HL-60 (cell line): ENCODE measurements at regions not wholly inside any gene's neighbourhood (a gene's known extent, or its start where the extent isn't known, plus 50 kb on each side); places are given as distances from the start of the nearest gene placed in this dataset.

Experiments
- DNase-seq, 2 experiments: peaks; one replicate each; pipeline ENCODE4 v3.0.0-alpha.2; 2010 to 2020; ENCODE audit warnings: low read depth in 1 of 2, low spot score in 1 of 2
- H3K27ac ChIP-seq: fragments of 250-450 bp; sonication (Bioruptor Pico); replicated peaks from 2 replicates; pipeline ENCODE4 v1.5.1; 2020; ENCODE audit warnings: mild to moderate bottlenecking, moderate library complexity
- H3K27me3 ChIP-seq: fragments of 250-450 bp; sonication (Bioruptor Pico); 2 replicates; pipeline ENCODE4 v1.5.1; 2021; ENCODE audit warnings: mild to moderate bottlenecking, moderate library complexity; ENCODE audit not compliant: insufficient read depth, poor library complexity, severe bottlenecking
- H3K4me3 ChIP-seq: replicated peaks from 2 replicates; pipeline ENCODE4 v1.5.1; 2011; ENCODE audit warnings: mild to moderate bottlenecking, control low read depth, low read length; ENCODE audit not compliant: insufficient read depth
- CTCF ChIP-seq: IDR thresholded peaks from one replicate; pipeline ENCODE4 v1.5.1; 2011; ENCODE audit warnings: low read length, control low read depth, inconsistent platforms; ENCODE audit not compliant: insufficient read depth
- GABPA ChIP-seq: IDR thresholded peaks from 2 replicates; pipeline ENCODE4 v1.6.1; 2012; ENCODE audit warnings: low read depth
- POLR2AphosphoS5 ChIP-seq: IDR thresholded peaks from 2 replicates; pipeline ENCODE4 v1.6.1; 2012; ENCODE audit warnings: low read depth
- REST ChIP-seq: IDR thresholded peaks from 2 replicates; pipeline ENCODE4 v1.6.1; 2012; ENCODE audit warnings: low read depth; ENCODE audit not compliant: insufficient replicate concordance
- SPI1 ChIP-seq: IDR thresholded peaks from 2 replicates; pipeline ENCODE4 v1.6.1; 2012; ENCODE audit warnings: low read depth, mild to moderate bottlenecking, borderline replicate concordance

GRCh38 chrX:75673468-75673867 is 111.6 kb downstream of the MAGEE2 start:
- no peak for DNase-seq
- no peak overlapping the region for H3K4me3 ChIP-seq
- H3K27me3 ChIP-seq: no peaks in the 10 kb centered on the region
- TF ChIP-seq CTCF (no peak), POLR2AphosphoS5 (no peak), REST (no peak), SPI1 (no peak), GABPA (no peak)
- no peak overlapping the region for H3K27ac ChIP-seq

- Histone ChIP-seq H3K27ac (no peak overlapping the region), H3K4me3 (no peak overlapping the region), H3K27me3 (no peaks in the 10 kb centered on the region)
- no peak for TF ChIP-seq GABPA
- no peak for TF ChIP-seq POLR2AphosphoS5
- no peak for TF ChIP-seq SPI1
- no peak for TF ChIP-seq REST
- no peak for TF ChIP-seq CTCF
- no peak for DNase-seq
These were observed 129.4 kb downstream of the MAGEE2 start for GRCh38 chrX:75655627-75656026.

- TF ChIP-seq GABPA: no peak
These were observed 127.0 kb upstream of the ZDHHC15 start for GRCh38 chrX:75649829-75650228.

GRCh38 chrX:75648803-75649588 is 126.2 kb upstream of the ZDHHC15 start:
- H3K27ac ChIP-seq: no peak overlapping the region
- no peak for DNase-seq
- H3K4me3 ChIP-seq: no peak overlapping the region
- no peaks in the 10 kb centered on the region for H3K27me3 ChIP-seq
- no peak for TF ChIP-seq REST
- no peak for TF ChIP-seq POLR2AphosphoS5
- no peak for TF ChIP-seq SPI1
- TF ChIP-seq GABPA: no peak
- TF ChIP-seq CTCF: no peak

More at GRCh38 chrX:75649829-75650228, 127.0 kb upstream of the ZDHHC15 start:
- no peak overlapping the region for H3K4me3 ChIP-seq
- H3K27me3 ChIP-seq: no peaks in the 10 kb centered on the region
- DNase-seq: no peak
- H3K27ac ChIP-seq: no peak overlapping the region
